ENCODE measurements at regions not wholly inside any gene's neighbourhood (a gene's known extent, or its start where the extent isn't known, plus 50 kb on each side); places are given as distances from the start of the nearest gene placed in this dataset.

- dilution Hi-C loops (cut with MboI; ENCODE audit: extremely low pct_ligation_motif_present, low sequenced_read_pairs): no loop called here
- no peaks in the 10 kb centered on the region for H3K9me3 ChIP-seq (ENCODE audit: control insufficient read depth, low read depth, low read length)
- H3K9ac ChIP-seq (ENCODE audit: control insufficient read depth, extremely low read depth, insufficient read depth, low read length): no peak overlapping the region
- no peak for FAIRE-seq
- no peak for DNase-seq (ENCODE audit: low read depth, low spot score)
- no peaks in the 10 kb centered on the region for H3K4me1 ChIP-seq (ENCODE audit: control insufficient read depth, extremely low read depth, insufficient read depth, low read length)
- no peaks in the 10 kb centered on the region for H3K79me2 ChIP-seq (ENCODE audit: control insufficient read depth, insufficient read depth, low read length)
- no peaks in the 10 kb centered on the region for H4K20me1 ChIP-seq (ENCODE audit: control insufficient read depth, extremely low read depth, insufficient read depth, low read length)
- H3K36me3 ChIP-seq (ENCODE audit: control insufficient read depth in 2 of 2, extremely low read depth in 1 of 2, insufficient read depth in 2 of 2, low read length in 2 of 2): no peaks in the 10 kb centered on the region
- no peak overlapping the region for H2AFZ ChIP-seq (ENCODE audit: control insufficient read depth, low read length)
- no peak overlapping the region for H3K27ac ChIP-seq (ENCODE audit: control insufficient read depth, insufficient read depth, low read length)
- TF ChIP-seq EZH2 (IDR thresholded peaks at IDR 0.05; ENCODE audit: low read length) (no peak), CTCF (optimal IDR thresholded peaks at IDR 0.05 in 1 of 3, IDR thresholded peaks at IDR 0.05 in 1 of 3, conservative IDR thresholded peaks at IDR 0.05 in 1 of 3; ENCODE audit: extremely low read depth in 1 of 3, insufficient read depth in 2 of 3, low read length in 3 of 3) (no peak)
- H3K9me1 ChIP-seq (ENCODE audit: control insufficient read depth, extremely low read depth, insufficient read depth, low read length): no peaks in the 10 kb centered on the region
- H3K4me3 ChIP-seq (ENCODE audit: control insufficient read depth in 2 of 3, extremely low read depth in 1 of 3, insufficient read depth in 2 of 3, low read depth in 1 of 3, low read length in 3 of 3): no peak overlapping the region
- no peaks in the 10 kb centered on the region for H3K27me3 ChIP-seq (ENCODE audit: control insufficient read depth, extremely low read depth, insufficient read depth, low read length)
- H3K4me2 ChIP-seq (ENCODE audit: control insufficient read depth, extremely low read depth, insufficient read depth, low read depth, low read length): no peak overlapping the region
These were observed 50.8 kb upstream of the KCNJ6 start for GRCh38 chr21:37967036-37967435.

- Histone ChIP-seq H3K4me3 (ENCODE audit: control insufficient read depth in 2 of 3, extremely low read depth in 1 of 3, insufficient read depth in 2 of 3, low read depth in 1 of 3, low read length in 3 of 3) (no peak overlapping the region), H3K9me3 (ENCODE audit: control insufficient read depth, low read depth, low read length) (no peaks in the 10 kb centered on the region), H2AFZ (ENCODE audit: control insufficient read depth, low read length) (no peak overlapping the region), H3K9me1 (ENCODE audit: control insufficient read depth, extremely low read depth, insufficient read depth, low read length) (no peaks in the 10 kb centered on the region), H4K20me1 (ENCODE audit: control insufficient read depth, extremely low read depth, insufficient read depth, low read length) (no peaks in the 10 kb centered on the region), H3K4me2 (ENCODE audit: control insufficient read depth, extremely low read depth, insufficient read depth, low read depth, low read length) (no peak overlapping the region), H3K9ac (ENCODE audit: control insufficient read depth, extremely low read depth, insufficient read depth, low read length) (no peak overlapping the region), H3K4me1 (ENCODE audit: control insufficient read depth, extremely low read depth, insufficient read depth, low read length) (no peaks in the 10 kb centered on the region), H3K79me2 (ENCODE audit: control insufficient read depth, insufficient read depth, low read length) (no peaks in the 10 kb centered on the region), H3K27ac (ENCODE audit: control insufficient read depth, insufficient read depth, low read length) (no peak overlapping the region), H3K27me3 (ENCODE audit: control insufficient read depth, extremely low read depth, insufficient read depth, low read length) (no peaks in the 10 kb centered on the region), H3K36me3 (ENCODE audit: control insufficient read depth in 2 of 2, extremely low read depth in 1 of 2, insufficient read depth in 2 of 2, low read length in 2 of 2) (no peaks in the 10 kb centered on the region)
- dilution Hi-C loops (cut with MboI; ENCODE audit: extremely low pct_ligation_motif_present, low sequenced_read_pairs): no loop called here
- no peak for DNase-seq (ENCODE audit: low read depth, low spot score)
- FAIRE-seq: no peak
- no peak for TF ChIP-seq CTCF (optimal IDR thresholded peaks at IDR 0.05 in 1 of 3, IDR thresholded peaks at IDR 0.05 in 1 of 3, conservative IDR thresholded peaks at IDR 0.05 in 1 of 3; ENCODE audit: extremely low read depth in 1 of 3, insufficient read depth in 2 of 3, low read length in 3 of 3)
- no peak for TF ChIP-seq EZH2 (IDR thresholded peaks at IDR 0.05; ENCODE audit: low read length)
These were observed 52.5 kb upstream of the KCNJ6 start for GRCh38 chr21:37968744-37969143.

Data from keratinocyte (primary cell).